Esophagus mucosa (tissue), 1 donor: ENCODE measurements at regions not wholly inside any gene's neighbourhood (a gene's known extent, or its start where the extent isn't known, plus 50 kb on each side); places are given as distances from the start of the nearest gene placed in this dataset.

ENCODE experiments used
- ATAC-seq: fragments of 200-7000 bp; cut with Tn5 transposase; one replicate; pipeline ENCODE4 v1.9.1; 2020
- donor health status: DM: yes; HTN: yes; CAD: no.

DNA sequence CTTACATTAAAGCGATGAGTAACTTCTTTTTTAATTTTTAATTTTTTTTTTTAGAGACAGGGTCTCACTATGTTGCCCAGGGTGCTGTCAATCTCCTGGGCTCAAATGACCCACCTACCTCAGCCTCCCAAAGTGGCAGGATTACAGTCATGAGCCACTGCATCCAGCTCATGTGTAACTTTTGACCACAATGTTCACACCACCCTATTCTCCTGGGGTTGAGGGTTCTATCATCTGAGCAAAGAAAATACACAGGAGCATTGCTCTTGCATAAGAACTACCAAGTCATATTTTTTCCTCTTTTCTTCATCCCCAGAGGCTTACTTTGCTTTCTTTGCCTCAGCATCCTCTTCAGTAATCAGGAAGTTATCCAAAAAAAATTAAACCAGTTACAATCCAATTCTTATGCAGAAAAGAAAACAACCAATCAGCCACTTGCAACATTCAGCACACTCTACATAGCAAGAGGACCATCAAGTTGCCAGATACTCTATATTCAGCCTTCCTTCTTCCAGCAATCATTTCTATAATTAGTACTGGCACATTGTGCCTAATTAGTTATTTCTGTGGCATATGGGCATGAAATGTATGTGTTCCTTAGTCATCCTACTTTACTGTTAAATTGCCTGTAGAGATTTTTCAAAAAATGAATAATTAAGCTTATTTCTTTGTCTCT, 345.6 kb downstream of the AKAIN1 start:
- no peak for ATAC-seq

DNA sequence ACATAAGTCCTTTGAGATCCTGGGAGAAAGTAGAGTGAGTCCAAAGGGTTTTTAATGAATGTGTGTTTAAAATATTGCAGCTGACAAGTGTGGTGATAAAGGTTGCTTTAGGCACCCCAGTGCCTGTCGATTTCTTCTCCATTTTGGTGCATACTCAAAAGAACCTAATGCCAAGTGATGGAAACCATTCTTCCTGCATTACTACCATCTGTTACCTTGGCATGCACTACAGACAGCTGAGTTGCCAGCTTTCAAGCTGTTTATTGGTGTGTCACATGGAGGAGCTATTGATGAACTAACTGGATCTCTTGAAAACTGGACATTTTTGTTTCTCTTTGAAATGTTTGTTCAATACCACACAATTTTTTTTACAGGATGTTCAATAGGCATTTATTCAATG, 350.0 kb downstream of the AKAIN1 start:
- no peak for ATAC-seq

DNA sequence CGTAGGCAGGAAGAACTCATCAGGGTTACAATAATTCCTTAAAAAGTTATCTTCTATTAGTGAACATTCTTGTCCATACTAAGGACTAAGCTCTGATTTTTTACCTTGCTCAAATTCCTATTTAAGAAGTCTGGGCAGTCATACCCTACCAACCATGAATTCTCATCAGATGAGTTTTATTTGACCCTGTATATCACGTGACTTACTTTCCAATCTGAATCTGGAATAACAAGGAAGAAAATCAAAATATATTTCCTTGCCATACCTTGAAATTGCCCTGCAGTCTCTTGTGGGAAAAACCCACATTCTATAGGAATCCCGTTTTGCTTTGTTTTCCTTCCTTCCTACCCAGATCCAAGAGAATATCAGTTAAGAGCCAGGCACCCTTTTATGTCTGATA, 352.7 kb downstream of the AKAIN1 start:
- no peak for ATAC-seq

DNA sequence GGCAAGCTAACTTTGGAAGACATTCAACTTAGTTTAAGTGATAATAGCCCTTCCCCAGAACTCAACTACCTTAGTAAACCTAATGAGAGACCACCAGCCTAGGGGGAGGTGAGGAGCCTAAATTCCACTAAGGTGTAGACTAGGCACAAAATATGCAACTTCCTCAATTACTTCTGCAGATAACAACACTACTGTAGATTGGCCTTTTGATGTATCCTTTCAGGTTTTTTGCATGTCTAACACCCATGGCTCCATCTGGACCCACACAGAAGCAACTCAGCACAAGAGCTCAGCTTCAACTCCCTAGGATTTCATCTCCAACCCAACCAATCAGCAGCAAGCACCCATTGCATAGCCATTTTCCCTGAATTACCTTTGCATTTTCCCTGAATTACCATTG, 353.3 kb downstream of the AKAIN1 start:
- no peak for ATAC-seq

DNA sequence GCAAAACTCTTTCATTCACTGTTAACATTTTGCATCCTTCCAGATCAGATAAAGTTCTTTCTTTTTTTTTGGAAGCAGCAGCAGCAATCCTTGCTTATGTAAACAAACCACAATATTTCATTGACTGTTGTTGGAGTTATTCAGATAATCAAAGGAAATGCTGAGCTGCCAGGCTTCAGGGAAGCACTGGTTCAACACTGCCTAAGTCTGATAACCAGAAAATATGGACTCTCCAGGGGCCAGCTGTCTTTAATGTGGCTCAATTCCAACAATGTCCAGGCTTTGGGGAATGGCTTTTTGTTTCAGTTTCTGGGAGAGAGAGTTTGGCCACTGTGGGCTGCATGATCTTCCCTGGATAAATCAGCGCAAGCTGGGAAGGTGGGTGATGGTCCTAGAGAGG, 354.3 kb downstream of the AKAIN1 start:
- ATAC-seq = no peak

DNA sequence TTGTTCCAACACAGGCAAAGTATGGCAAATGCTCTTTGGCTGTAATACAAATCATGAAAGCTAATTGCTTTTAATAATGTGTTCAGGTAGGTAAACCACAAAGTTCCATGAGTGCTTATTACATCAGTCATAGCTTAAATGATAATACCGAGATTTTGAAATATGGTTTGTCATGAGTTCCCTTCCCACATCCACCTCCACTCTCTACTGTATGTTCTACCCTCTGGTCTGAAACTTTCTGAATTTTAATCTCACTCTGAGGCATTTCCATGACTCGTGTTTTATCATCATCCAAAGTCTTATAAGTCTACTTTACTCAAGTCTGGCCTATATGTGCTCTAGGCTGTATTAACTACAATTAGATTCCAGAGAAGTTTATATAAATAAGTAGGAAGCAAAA, 354.8 kb downstream of the AKAIN1 start:
- ATAC-seq = no peak

DNA sequence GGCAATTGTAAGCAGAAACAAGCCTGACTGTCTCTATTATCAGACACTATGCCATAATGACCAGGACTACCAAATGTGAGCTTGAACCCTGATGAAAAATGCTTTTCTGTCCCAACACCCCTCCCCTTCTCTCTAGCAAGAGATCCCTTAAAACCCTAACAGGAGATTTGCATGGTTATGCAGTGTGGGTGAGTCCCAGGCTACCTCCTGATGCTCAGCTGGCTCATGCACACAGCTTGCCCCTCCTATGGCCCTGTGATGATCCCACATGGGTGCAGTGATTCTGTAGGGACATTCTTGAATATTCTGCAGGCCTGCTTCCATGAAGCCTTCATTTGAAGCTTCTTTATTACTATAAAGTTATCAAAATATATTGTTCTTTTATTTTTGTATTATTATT, 357.4 kb downstream of the AKAIN1 start:
- ATAC-seq = no peak

DNA sequence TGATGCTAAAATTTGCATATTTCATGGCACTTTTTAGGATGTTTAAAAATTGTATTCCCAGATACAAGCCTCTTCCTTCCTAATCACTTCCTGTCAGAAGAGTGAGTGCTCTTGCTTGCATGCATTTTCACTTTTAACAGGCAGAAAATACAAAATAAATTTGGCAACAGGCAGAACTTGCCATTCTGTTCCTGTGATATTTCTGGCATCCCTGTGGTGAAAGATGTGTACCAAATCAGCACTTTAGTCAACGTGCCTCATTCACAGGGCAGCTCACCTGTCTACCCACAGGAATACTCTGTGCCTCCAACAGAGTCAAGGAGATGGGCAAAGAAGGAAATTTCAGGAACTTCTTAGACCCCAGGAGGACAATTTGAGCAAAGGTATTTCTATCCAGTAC, 360.9 kb downstream of the AKAIN1 start:
- ATAC-seq = no peak

DNA sequence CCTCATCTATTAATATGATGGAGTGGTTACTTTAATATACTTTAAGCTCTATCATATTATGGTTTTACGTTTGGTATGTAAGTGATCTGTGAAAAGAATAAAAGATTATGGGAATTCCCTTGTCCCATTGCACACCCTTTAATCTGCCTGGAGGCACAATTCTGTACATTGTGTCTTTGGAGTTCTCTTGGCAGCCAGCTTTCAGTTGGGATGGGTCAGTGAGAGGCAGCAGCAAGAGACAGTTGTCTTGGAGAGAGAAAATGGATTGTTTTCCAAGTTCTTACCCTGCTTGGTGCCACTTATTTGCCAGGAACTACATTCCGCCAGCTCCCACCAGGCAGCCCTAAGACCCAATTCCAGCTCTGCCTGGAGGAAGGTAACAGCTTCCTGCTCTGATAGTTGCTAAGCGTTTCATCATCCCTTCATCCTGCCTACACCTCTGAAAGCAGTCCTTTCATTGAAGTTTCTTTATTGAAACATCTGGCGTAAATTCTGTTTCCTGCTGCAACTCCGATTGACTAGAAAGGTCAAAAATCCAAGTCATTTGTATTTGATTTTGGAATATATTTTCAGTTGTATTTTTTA, 365.2 kb downstream of the AKAIN1 start:
- ATAC-seq = peak; percentile 26

DNA sequence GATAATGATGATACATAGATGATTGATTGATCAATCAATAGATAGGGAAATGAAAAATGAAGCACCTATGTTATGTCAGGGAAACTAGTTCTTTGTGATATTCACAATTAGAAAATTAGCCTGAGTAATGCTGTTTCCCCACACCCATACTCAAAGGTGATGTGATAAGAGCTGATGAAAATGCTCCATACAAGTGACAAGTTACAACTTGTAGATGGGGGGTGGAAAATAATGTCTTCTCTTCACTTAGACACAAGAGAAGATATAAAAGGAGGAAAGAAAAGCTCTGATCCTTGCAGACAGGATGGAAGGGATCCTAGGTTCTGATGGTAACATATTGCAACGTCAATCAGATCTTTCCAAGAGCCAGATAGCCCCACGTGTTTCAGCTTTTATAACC, 365.9 kb downstream of the AKAIN1 start:
- no peak for ATAC-seq

DNA sequence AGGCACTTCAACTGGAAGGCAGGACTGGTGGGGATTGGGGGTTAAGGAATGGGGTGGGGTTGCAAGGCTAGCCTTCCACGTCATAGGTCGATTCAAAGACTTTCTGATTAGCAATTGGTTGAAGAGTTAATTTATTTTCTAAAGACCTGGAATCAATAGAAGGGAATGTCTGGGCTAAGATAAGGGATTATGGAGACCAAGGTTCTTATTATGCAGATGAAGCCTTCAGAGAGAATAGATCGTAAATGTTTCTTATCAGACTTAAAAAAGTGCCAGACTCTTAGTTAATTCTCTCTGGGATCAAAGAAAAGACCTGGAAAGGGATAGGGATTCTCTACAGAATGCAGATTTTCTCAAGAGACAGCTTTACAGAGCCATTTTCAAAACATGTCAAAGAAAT, 368.0 kb upstream of the DLGAP1 start:
- no peak for ATAC-seq

DNA sequence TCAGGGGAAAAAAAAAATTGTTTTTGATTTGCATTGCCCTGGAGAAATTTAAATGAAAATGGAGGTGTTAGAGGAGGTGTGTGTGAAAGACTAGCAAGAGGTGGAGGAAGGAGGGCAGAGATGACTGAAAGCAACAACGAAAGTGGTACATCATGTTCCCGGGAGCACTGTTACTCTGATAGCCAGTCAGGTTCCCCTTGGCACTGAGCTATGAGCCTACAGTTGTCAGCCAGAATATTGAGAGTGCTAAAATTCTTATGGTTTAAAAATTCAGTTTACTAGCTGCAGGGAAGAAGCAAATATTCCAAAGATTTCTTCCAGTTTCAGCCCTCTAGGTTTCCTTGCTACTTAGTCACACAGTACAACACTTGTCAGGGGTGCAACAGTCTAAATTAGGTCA, 366.7 kb upstream of the DLGAP1 start:
- ATAC-seq = no peak

DNA sequence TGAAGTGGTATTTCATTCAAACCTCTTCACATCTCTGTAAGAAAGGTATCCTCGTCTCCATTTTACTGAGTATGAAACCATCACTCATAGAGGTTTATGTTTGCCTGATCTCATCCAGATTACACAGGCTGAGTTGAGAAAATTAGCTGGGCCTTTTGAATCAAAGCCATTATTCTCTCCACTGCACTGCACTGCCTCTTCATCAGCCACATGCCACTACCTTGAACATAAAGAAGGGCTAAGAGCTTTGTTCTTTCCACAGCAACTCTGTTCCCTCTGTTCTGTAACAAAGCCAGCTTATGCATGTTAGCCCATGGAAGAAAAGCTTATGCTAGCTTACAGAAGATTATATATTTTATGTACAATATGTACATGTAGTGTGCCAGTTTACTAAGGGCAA, 362.6 kb upstream of the DLGAP1 start:
- no peak for ATAC-seq

DNA sequence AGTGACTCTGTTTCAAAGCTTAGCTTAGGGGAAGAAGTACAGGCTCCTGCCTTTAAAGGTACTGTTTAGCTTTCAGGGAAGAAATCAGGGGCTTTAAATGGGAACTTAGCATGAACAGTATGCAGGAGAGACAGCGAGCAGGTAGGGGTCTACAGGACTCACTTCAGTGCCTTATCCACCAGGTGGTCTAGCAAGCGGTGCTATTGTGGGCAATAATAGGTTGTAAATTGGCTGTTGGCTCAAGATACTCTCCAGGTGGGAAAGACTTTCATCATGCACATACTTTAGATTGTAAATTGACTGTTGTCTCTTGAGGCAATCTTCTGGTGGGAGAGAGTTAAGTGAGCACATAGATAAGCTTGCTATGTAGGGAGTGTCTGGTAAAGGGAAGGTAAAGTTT, 358.6 kb upstream of the DLGAP1 start:
- no peak for ATAC-seq

DNA sequence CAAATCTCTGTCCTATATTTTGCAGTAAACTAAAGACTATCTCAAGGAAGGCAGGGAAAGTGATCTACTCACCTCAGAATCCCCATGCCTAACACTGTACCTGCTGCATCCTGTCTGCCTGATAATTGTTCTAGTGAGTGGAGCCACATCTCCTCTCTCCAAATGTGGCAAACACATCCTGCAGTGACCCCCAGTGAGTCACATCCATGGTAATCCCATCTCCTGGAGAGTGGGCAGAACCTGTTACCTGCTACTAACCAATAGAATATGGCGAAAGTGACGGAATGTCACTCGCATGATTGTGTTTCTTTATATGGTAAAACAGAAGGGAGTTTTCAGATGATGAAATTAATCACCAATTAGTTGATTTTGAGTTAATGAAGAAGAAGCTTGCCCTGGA, 353.8 kb upstream of the DLGAP1 start:
- ATAC-seq = no peak

DNA sequence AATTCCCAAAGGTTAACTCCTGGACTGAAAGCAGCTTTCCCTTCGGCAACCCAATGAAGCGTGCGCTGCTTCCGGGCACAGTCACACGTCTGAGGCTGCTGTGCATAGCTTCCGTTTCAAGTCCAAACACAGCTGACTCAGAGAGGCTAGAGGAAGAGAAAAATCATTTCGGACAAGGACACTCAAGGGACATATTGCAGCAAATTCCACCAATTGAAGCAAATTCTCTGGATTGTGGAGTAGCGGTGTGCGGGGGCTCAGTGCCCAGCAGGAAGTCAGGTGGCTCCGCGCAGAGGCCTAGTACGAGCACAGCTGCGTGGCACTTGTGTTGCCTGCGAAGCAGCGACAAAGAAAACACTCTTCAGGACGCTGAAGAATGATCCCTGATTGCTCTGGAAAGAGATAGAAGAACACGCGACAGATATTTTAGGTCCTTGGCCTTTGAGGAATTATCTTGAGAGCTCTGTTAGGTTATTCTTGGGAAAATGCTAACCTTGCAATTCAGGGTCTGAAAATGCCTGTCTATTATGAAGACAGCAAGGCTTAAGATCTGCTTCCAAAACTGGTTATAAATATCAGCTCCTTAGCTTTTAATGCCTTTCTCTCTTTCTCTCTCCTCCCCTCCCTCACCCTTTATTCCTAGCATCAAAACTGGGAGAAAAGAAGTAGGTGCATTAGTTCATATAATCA, 352.6 kb upstream of the DLGAP1 start:
- no peak for ATAC-seq

DNA sequence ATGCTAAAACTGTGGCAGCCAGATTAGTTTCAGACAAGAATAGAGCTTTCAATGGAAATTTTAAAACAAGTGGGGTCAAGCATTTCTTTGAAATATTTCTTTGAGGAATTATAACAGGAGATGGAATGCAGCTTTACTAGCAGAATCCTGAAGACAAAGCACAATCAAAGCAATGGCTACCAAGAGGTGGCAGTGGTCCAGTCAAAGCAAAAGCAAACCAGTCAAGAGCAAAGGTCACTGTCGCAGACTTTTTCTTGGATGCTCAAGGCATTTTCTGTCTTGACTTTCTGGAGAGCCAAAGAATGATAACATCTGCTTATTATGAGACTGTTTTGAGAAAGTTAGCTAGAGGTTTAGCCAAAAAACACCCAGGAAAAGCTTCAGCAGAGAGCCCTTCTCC, 351.2 kb upstream of the DLGAP1 start:
- ATAC-seq = no peak

DNA sequence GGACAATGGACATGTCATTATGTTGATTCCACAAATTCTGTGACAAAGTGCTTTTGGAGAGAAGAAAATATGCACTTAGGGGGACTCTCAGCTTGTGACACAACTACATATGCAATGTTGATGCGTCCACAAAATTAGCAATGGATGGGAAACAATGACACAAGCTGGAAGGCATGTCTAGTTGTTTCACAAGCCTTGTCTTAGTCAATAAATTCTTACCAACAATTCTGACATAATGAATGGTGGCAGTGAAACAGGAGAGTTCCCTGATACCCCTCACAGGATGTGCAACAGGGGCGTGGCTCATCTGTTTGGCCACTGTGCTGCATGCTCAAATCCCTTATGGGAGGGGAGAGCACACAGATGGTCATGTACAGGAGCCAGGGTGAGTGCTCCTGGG, 347.2 kb upstream of the DLGAP1 start:
- ATAC-seq = no peak

DNA sequence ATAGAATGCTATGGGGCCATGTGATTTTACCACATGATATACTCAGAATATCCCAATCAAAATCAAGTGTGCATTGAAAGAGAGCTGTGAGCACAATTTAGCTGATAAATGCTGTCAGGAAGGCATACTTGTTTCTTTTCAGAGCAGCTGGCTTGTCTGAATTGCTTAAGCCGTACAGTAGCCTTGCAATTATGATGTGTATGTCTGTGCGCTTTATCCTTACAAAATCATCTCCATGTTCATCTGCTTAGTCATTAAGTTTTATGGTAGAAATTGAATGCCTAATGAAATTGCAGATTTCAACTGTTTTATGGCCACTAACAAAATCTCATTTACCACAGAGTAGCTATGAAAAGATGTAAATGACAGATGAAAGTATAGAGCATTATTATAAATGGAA, 346.0 kb upstream of the DLGAP1 start:
- no peak for ATAC-seq

DNA sequence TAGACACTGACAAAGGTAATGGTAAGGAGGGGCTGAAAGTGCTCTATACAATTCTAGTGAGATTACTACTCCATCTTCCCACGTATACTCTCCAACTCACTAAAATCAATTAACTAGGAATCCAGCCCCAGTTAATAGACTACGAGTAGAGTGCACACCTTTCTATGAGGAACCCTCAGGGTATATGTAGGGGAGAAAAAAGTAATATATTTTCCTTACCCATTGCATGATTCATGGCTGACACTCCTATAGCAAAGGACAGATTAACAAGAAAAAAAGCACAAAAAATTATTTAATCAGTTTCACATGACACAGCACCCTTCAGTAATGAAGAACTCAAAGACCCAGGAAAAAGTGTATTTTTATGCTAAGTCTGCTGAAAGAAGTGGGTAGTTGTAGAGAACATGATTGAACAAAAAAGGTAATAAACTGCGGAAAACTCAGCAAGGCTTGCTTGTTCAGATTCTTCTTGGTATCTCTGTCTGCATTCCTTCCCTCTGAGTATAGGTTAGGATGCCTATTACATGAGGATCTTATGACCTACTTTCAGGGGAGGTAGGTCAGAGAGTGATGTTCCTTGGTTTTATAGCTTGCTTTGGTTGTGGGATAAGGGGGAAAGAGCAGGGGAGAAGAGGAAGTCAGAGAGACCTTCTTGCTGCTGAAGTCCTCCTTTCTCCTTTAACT, 342.0 kb upstream of the DLGAP1 start:
- ATAC-seq = no peak

DNA sequence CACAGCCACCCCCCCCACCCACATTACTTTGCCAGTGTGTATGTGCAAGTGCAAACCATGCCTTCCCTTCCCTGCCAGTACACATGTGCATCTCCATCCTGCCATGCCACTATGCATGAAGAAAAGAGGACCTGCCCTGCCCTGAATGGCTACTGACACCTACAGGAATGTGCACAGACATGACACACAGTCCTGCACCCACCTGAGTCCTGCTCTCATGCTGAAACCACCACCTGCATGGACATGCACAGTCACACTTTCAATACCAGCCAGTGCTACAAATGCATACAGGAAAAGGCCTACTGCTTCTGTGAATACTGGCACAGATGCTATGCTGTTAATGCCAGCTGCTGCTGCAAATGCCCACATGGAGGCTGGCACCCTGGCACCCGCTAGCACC, 334.4 kb upstream of the DLGAP1 start:
- no peak for ATAC-seq

DNA sequence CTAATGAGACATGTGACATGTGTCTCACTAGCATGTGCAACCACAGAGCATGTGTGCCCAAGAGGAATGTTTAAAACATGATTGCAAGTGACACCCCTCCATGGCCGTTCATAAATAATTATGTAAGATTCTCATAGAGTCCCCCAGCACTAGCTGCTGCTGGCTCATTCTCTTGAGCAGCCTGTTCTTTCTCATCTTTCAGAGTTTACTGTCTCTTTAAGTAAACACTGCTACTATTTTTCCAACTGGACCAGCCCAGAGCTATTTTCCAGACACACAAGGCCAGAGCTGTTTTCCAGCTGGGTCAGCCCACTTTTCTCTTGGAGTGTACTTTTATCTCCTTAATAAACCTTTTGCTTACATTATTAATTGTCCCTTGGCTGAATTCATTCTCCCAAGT, 326.8 kb upstream of the DLGAP1 start:
- ATAC-seq = no peak

DNA sequence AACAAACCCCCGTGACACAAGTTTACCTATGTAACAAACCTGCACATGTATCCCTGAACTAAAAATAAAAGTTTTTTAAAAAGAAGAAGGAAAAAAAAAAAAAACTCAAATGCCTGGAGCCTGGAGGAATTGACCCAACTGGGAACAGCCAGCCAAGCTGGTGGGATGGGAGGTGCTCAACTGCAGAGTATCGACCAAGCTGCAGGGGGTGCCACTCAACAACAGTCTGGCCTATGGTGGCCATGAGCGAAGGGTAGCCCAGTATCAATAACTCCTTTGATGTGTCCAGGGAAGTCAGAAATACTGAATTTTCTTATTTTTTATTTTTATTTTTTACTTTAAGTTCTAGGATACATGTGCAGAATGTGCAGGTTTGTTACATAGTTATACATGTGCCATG, 310.3 kb upstream of the DLGAP1 start:
- no peak for ATAC-seq

DNA sequence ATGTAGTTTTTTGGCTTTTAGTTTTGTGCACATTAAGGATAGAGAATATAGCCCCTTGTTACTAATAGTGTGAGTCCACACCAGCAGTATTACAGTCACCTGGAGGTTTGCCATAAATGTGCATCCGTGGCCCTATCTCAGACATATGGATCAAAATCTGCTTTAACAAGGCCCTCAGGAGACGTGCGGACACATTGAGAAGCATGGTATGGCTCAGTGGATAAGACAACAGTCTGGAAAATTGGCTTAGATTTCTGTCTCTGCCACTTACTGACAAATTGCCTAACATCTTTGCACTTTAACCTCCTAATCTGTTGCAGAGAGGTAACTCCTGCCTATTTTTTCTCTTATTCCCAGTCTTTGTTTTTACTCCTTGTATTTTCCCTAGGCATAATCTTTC, 307.2 kb upstream of the DLGAP1 start:
- no peak for ATAC-seq
